AG10803 (cell line): ENCODE measurements at regions not wholly inside any gene's neighbourhood (a gene's known extent, or its start where the extent isn't known, plus 50 kb on each side); places are given as distances from the start of the nearest gene placed in this dataset.
"Not testable (repeated sequence)": the region's sequence is repeated elsewhere in the genome, so short reads cannot be mapped to it uniquely, and the experiment has no call there.

Experiments used
- DNase-seq: peaks from one replicate; pipeline ENCODE4 v3.0.0; 2010; ENCODE audit warnings: low read depth
- H3K4me3 ChIP-seq: 2 replicates; pipeline ENCODE4 v1.5.1; 2011; ENCODE audit warnings: mild to moderate bottlenecking, low read length, control low read depth
- CTCF ChIP-seq: conservative IDR thresholded peaks from 2 replicates; pipeline ENCODE4 v1.5.1; 2011; ENCODE audit warnings: mild to moderate bottlenecking, low read length, control low read depth, inconsistent platforms

- no peak for TF ChIP-seq CTCF
- H3K4me3 ChIP-seq, result no peak overlapping the region
Observed at GRCh38 chr4:145266881-145267280, 86.5 kb upstream of the OTUD4 start.

GRCh38 chr4:145260091-145260490, 79.7 kb upstream of the OTUD4 start:
- no peak for TF ChIP-seq CTCF
- no peak overlapping the region for H3K4me3 ChIP-seq
- no peak for DNase-seq

More at GRCh38 chr4:145266881-145267280, 86.5 kb upstream of the OTUD4 start:
- no peak for DNase-seq

GRCh38 chr4:145255311-145255710, 74.9 kb upstream of the OTUD4 start:
- not testable (repeated sequence) for H3K4me3 ChIP-seq, DNase-seq

- no peak overlapping the region for H3K4me3 ChIP-seq
- no peak for DNase-seq
- TF ChIP-seq CTCF, result no peak
Observed at GRCh38 chr4:145252190-145252589, 71.8 kb upstream of the OTUD4 start.

GRCh38 chr4:145251391-145251790, 71.0 kb upstream of the OTUD4 start:
- DNase-seq, result peak; percentile 6
- no peak overlapping the region for H3K4me3 ChIP-seq
- TF ChIP-seq CTCF, result no peak

GRCh38 chr4:145248971-145249370, 68.6 kb upstream of the OTUD4 start:
- H3K4me3 ChIP-seq, result no peak overlapping the region
- no peak for DNase-seq
- no peak for TF ChIP-seq CTCF

- no peak overlapping the region for H3K4me3 ChIP-seq
- no peak for DNase-seq
- TF ChIP-seq CTCF, result no peak
Observed at GRCh38 chr4:145248502-145248901, 68.1 kb upstream of the OTUD4 start.

- DNase-seq, result peak; percentile 55
- peak; percentile 93 for TF ChIP-seq CTCF
- H3K4me3 ChIP-seq, result no peak overlapping the region
Observed at GRCh38 chr4:145234091-145234706, 53.8 kb upstream of the OTUD4 start.
